Adrenal gland (tissue), 9 donors: ENCODE measurements at regions not wholly inside any gene's neighbourhood (a gene's known extent, or its start where the extent isn't known, plus 50 kb on each side); places are given as distances from the start of the nearest gene placed in this dataset.

Source experiments
- DNase-seq, 7 donors: peaks; one replicate each; pipeline ENCODE4 v3.0.0-alpha.2; 2019 to 2020
- H3K27ac ChIP-seq, 5 donors: fragments of 200-600 bp; sonication (generic) in 4 of 5; 1 replicate in 3 of 5; 2 replicates in 2 of 5; pipeline versions ENCODE4 v1.5.1 to v1.8.0; 2016 to 2020; ENCODE audit warnings: mild to moderate bottlenecking in 1 of 5
- H3K27me3 ChIP-seq: fragments of 200-600 bp; 2 replicates; pipeline ENCODE4 v1.8.0; 2021
- H3K36me3 ChIP-seq, 2 donors: fragments of 200-600 bp; replicated peaks in 1 of 2; 1 replicate in 1 of 2; 2 replicates in 1 of 2; pipeline versions ENCODE4 v1.5.1 to v1.8.0; 2018 to 2022
- H3K4me1 ChIP-seq, 2 donors: fragments of 200-600 bp; replicated peaks in 1 of 2; 1 replicate in 1 of 2; 2 replicates in 1 of 2; pipeline versions ENCODE4 v1.5.1 to v1.8.0; 2018 to 2021
- H3K4me3 ChIP-seq, 4 donors: fragments of 200-600 bp; sonication (generic) in 3 of 4; one replicate each; pipeline ENCODE4 v1.5.1; 2016 to 2018
- H3K9me3 ChIP-seq, 3 donors: fragments of 200-600 bp; sonication (generic) in 1 of 3; replicated peaks in 1 of 3; 1 replicate in 2 of 3; 2 replicates in 1 of 3; pipeline versions ENCODE4 v1.5.1 to v1.8.0; 2016 to 2021
- POLR2A ChIP-seq, 2 donors: fragments of 450-650 bp; IDR thresholded peaks; one replicate each; pipeline ENCODE4 v1.6.1; 2017; ENCODE audit warnings: antibody characterized with exemption in 2 of 2, mild to moderate bottlenecking in 2 of 2, moderate library complexity in 1 of 2
- WGBS, 4 donors: extraction: QIAGEN DNeasy Blood & Tissue Kit in 2 of 4; methylation state at CpG; one replicate each; pipeline versions ENCODE4 v1.1.5 to v1.1.7; 2013 to 2017; 5-methylcytosine and 5-hydroxymethylcytosine counted together
- intact Hi-C, 2 donors: fragments of 100-400 bp; cut with DNase I; formaldehyde crosslinking; loops; one replicate each; pipeline versions ENCODE4 v1.14.1 to v1.15.0; 2022 to 2023
- TF ChIP-seq, protein P1 (sequence below), 6 experiments: fragments of 450-650 bp in 4 of 6; fragments of 200-600 bp in 2 of 6; sonication (generic) in 1 of 6; IDR thresholded peaks; 1 replicate in 5 of 6; 2 replicates in 1 of 6; pipeline versions ENCODE4 v1.5.1 to v1.8.0; 2016 to 2021; ENCODE audit warnings: antibody characterized with exemption in 6 of 6, mild to moderate bottlenecking in 2 of 6, moderate library complexity in 1 of 6
- donor health status: healthy with polysubstance abuse.
- donor health status: Bipolar disorder and iron deficiency.
- donor health status: DM: yes; HTN: yes; CAD: no.
- donor health status: DM: no; HTN: no; CAD: no.
- donor health status: DM: no; HTN: no; CAD: no.

DNA sequence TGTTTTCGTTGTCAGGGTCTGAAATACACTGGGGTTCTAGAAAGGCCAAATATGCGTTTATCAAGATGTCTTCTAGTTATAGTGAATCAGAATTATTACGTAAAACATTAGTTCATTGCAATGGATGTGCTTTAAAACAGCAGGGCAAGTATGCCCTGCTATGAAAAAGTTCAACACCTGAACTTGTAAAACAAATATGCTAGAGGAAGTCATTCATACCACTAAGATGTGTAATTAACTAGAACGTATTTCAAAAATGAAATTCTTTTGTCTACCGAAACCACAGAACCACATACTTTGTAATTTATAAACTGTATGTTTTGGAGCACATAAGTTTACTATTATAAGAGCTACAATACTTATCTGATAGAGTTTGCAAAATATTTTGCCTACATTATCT, 266.2 kb downstream of the KCTD12 start:
- Histone ChIP-seq H3K9me3 (no peaks in the 10 kb centered on the region), H3K27me3 (no peaks in the 10 kb centered on the region), H3K36me3 (no peaks in the 10 kb centered on the region), H3K4me1 (no peaks in the 10 kb centered on the region), H3K4me3 (no peak overlapping the region), H3K27ac (no peak overlapping the region)
- no peak for DNase-seq
- WGBS, 4 donors, result 78 to 85% (median 83%) methylated on average over 5 of the region's 5 CpGs
- intact Hi-C loops, result no loop called here
- TF ChIP-seq POLR2A (IDR thresholded peaks at IDR 0.05), result no peak
- TF ChIP-seq, protein P1, sequence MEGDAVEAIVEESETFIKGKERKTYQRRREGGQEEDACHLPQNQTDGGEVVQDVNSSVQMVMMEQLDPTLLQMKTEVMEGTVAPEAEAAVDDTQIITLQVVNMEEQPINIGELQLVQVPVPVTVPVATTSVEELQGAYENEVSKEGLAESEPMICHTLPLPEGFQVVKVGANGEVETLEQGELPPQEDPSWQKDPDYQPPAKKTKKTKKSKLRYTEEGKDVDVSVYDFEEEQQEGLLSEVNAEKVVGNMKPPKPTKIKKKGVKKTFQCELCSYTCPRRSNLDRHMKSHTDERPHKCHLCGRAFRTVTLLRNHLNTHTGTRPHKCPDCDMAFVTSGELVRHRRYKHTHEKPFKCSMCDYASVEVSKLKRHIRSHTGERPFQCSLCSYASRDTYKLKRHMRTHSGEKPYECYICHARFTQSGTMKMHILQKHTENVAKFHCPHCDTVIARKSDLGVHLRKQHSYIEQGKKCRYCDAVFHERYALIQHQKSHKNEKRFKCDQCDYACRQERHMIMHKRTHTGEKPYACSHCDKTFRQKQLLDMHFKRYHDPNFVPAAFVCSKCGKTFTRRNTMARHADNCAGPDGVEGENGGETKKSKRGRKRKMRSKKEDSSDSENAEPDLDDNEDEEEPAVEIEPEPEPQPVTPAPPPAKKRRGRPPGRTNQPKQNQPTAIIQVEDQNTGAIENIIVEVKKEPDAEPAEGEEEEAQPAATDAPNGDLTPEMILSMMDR (IDR thresholded peaks at IDR 0.05), result no peak

DNA sequence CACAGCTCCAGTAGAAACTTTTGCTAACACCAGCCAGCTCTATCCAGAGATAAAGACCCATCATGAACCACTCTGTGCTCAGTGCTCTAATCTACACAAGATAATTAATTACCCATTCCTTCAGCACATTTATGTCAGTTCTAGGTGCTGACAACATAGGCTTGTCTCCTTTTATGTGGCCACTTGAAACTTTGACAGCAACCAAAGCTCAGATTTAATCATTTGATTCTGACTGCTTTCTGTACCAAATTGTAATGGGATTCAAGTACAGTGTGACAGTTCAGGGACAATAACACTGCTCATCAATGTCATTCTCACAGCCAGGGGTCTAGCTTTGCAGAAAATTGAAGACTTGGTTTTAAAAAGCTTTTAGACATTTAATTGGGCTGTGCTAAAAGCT, 266.6 kb downstream of the KCTD12 start:
- Histone ChIP-seq H3K36me3 (no peaks in the 10 kb centered on the region), H3K27ac (no peak overlapping the region), H3K27me3 (no peaks in the 10 kb centered on the region), H3K4me1 (no peaks in the 10 kb centered on the region), H3K9me3 (no peaks in the 10 kb centered on the region), H3K4me3 (no peak overlapping the region)
- DNase-seq, result no peak
- TF ChIP-seq, protein P1 (IDR thresholded peaks at IDR 0.05), result no peak
- TF ChIP-seq POLR2A (IDR thresholded peaks at IDR 0.05), result no peak
- intact Hi-C loops, result no loop called here

DNA sequence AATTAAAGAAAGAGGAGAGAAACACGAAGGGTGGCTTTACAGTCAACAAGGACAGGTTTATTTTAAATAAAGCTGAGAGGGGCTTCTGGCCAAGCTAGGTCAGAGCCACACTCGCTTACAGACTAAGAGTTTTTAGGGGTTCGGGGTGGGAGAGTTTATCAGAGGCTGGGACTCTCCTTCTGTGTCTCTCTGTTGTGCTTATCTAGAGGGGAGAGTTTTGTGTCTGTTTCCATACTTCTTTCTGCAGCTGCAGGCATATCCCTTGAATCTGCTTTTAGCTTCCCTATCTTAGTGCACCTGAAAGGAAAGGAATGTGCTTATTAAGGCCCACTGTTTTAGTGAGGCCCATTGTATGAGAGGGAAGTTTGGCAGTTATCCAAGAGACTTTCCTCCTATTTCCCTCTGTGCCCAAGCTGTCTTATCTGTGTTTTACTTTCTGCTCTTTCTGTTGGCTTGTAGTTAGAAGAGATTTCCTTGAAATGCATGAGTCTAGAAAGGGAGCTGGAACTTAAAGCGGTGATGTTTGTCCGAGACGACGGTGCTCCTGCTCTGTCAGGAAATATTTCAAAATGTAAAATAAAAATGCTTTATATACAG, 275.3 kb downstream of the KCTD12 start:
- no peak overlapping the region for H3K4me3 ChIP-seq
- intact Hi-C loops, result no loop called here
- no peak overlapping the region for H3K27ac ChIP-seq
- DNase-seq, result no peak
- no peaks in the 10 kb centered on the region for H3K9me3 ChIP-seq
- TF ChIP-seq, protein P1 (IDR thresholded peaks at IDR 0.05), result no peak
- no peak for TF ChIP-seq POLR2A (IDR thresholded peaks at IDR 0.05)
- H3K36me3 ChIP-seq, result no peaks in the 10 kb centered on the region
- no peaks in the 10 kb centered on the region for H3K27me3 ChIP-seq
- no peaks in the 10 kb centered on the region for H3K4me1 ChIP-seq
- WGBS, 4 donors, result 61 to 71% (median 68%) methylated on average over 7 of the region's 7 CpGs

DNA sequence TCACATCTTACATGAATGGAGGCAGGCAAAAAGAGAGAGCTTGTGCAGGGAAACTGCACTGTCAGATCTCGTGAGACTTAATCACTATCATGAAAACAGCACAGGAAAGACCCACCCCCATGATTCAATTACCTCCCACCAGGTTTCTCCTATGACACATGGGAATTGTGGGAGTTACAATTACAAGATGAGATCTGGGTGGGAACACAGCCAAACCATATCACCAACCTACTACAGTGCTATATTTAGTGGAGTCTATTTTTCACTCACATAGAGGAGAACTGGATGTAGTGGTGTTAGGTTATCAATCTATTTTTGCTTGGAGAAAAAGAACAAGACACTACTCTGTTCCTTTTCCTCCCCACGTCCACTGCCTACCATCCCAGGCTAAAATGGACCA, 276.6 kb downstream of the KCTD12 start:
- no peak for DNase-seq
- Histone ChIP-seq H3K4me1 (no peaks in the 10 kb centered on the region), H3K9me3 (no peaks in the 10 kb centered on the region), H3K36me3 (no peaks in the 10 kb centered on the region), H3K27ac (no peak overlapping the region), H3K27me3 (no peaks in the 10 kb centered on the region), H3K4me3 (no peak overlapping the region)
- TF ChIP-seq, protein P1 (IDR thresholded peaks at IDR 0.05), result no peak
- no peak for TF ChIP-seq POLR2A (IDR thresholded peaks at IDR 0.05)
- 60 to 81% (median 64%) methylated on average over 2 of the region's 2 CpGs for WGBS, 4 donors
- intact Hi-C loops, result no loop called here
